Inferior parietal cortex (tissue), 1 donor: ENCODE measurements at regions not wholly inside any gene's neighbourhood (a gene's known extent, or its start where the extent isn't known, plus 50 kb on each side); places are given as distances from the start of the nearest gene placed in this dataset.

Experiments used
- DNase-seq: peaks from one replicate; pipeline ENCODE4 v3.0.0-alpha.2; 2016; ENCODE audit errors: extremely low spot score

- DNase-seq, result no peak
Measured at GRCh38 chrX:113743069-113743468, 840.8 kb upstream of the HTR2C start.

- no peak for DNase-seq
Measured at GRCh38 chrX:113741744-113742143, 842.1 kb upstream of the HTR2C start.

- no peak for DNase-seq
Measured at GRCh38 chrX:113728937-113729336, 854.9 kb upstream of the HTR2C start.

- DNase-seq, result no peak
Measured at GRCh38 chrX:113726898-113727297, 857.0 kb upstream of the HTR2C start.

- no peak for DNase-seq
Measured at GRCh38 chrX:113726466-113726865, 857.4 kb upstream of the HTR2C start.

GRCh38 chrX:113726009-113726408 is 857.9 kb upstream of the HTR2C start:
- DNase-seq, result no peak

GRCh38 chrX:113699939-113700338 is 859.3 kb upstream of the AMOT start:
- no peak for DNase-seq

GRCh38 chrX:113675278-113675677 is 834.6 kb upstream of the AMOT start:
- no peak for DNase-seq

GRCh38 chrX:113651306-113651705 is 810.7 kb upstream of the AMOT start:
- DNase-seq, result no peak

- DNase-seq, result no peak
Measured at GRCh38 chrX:113644426-113644825, 803.8 kb upstream of the AMOT start.

- DNase-seq, result no peak
Measured at GRCh38 chrX:113634565-113634964, 793.9 kb upstream of the AMOT start.

GRCh38 chrX:113629326-113629725 is 788.7 kb upstream of the AMOT start:
- DNase-seq, result no peak

- no peak for DNase-seq
Measured at GRCh38 chrX:113594123-113594841, 753.7 kb upstream of the AMOT start.

- DNase-seq, result no peak
Measured at GRCh38 chrX:113586281-113586898, 745.8 kb upstream of the AMOT start.

GRCh38 chrX:113580486-113580885 is 739.9 kb upstream of the AMOT start:
- no peak for DNase-seq

GRCh38 chrX:113558576-113558975 is 717.9 kb upstream of the AMOT start:
- no peak for DNase-seq

- DNase-seq, result no peak
Measured at GRCh38 chrX:113551919-113552318, 711.3 kb upstream of the AMOT start.

GRCh38 chrX:113548308-113549015 is 707.8 kb upstream of the AMOT start:
- DNase-seq, result no peak

GRCh38 chrX:113545040-113545439 is 704.4 kb upstream of the AMOT start:
- no peak for DNase-seq

- no peak for DNase-seq
Measured at GRCh38 chrX:113539599-113540356, 699.1 kb upstream of the AMOT start.

- DNase-seq, result no peak
Measured at GRCh38 chrX:113529426-113530013, 688.9 kb upstream of the AMOT start.

- DNase-seq, result no peak
Measured at GRCh38 chrX:113522814-113523213, 682.2 kb upstream of the AMOT start.
